A673 (cell line): ENCODE measurements at regions not wholly inside any gene's neighbourhood (a gene's known extent, or its start where the extent isn't known, plus 50 kb on each side); places are given as distances from the start of the nearest gene placed in this dataset.

Source experiments
- CTCF ChIP-seq: fragments of 300-800, 200-600 bp; sonication (generic); conservative IDR thresholded peaks from 2 replicates; pipeline ENCODE4 v1.5.1; 2017; ENCODE audit warnings: low read depth, mild to moderate bottlenecking, antibody characterized with exemption, low read length, moderate library complexity, mixed read lengths
- EZH2 ChIP-seq: fragments of 200-600 bp; sonication (generic); IDR thresholded peaks from 2 replicates; pipeline ENCODE4 v1.6.1; 2017; ENCODE audit warnings: borderline replicate concordance, low read depth, mild to moderate bottlenecking, mixed read lengths, antibody characterized with exemption, low read length; ENCODE audit not compliant: poor library complexity, severe bottlenecking

GRCh38 chr15:55060836-55061235 lies 135.9 kb downstream of the RSL24D1 start:
- TF ChIP-seq EZH2 (no peak), CTCF (no peak)
